ENCODE measurements at regions not wholly inside any gene's neighbourhood (a gene's known extent, or its start where the extent isn't known, plus 50 kb on each side); places are given as distances from the start of the nearest gene placed in this dataset.
"Not testable (repeated sequence)": the region's sequence is repeated elsewhere in the genome, so short reads cannot be mapped to it uniquely, and the experiment has no call there.

DNA sequence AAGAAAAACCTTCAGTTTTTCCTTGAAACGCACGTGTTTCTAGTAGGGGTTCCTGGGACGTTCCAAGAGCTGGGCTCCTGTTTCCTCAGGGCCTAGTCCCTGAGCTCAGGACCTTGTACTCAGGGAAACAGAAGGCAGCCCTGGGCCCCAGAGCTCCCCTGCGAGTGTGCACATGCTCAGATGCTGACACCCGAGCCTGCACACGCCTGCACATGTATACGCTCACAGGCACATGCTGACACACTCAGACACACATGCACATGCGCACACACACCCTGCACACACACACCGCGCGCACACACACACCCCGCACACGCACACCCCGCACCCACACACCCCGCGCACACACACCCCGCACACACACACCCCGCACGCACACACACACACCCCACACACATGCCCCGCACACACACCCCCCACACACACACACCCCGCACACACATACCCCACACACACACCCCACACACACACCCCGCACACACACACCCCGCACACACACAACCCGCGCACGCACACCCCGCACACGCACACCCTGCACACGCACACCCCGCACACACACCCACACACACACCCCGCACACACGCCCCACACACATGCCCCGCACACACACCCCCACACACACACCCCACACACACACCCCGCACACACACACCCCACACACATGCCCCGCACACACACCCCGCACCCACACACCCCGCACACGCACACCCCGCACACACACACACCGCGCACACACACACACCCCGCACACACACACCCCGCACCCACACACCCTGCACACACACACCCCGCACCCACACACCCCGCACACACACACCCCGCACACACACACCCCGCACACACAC, 52.2 kb downstream of the CALML3 start:
- DNase-seq: no peak

DNA sequence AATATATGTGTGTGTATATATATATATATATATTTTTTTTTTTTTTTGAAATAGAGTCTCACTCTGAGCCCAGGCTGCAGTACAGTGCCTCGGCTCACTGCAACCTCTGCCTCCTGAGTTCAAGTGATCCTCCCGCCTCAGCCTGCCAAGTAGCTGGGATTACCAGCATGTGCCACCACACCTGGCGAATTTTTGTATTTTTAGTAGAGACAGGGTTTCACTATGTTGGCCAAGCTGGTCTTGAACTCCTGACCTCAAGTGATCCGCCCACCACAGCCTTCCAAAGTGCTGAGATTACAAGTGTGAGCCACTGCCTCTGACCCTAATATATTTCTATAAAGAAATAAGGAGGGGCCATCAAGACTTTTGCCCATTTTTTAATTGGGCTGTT, 55.3 kb downstream of the CALML3 start:
- not testable (repeated sequence) for DNase-seq

DNA sequence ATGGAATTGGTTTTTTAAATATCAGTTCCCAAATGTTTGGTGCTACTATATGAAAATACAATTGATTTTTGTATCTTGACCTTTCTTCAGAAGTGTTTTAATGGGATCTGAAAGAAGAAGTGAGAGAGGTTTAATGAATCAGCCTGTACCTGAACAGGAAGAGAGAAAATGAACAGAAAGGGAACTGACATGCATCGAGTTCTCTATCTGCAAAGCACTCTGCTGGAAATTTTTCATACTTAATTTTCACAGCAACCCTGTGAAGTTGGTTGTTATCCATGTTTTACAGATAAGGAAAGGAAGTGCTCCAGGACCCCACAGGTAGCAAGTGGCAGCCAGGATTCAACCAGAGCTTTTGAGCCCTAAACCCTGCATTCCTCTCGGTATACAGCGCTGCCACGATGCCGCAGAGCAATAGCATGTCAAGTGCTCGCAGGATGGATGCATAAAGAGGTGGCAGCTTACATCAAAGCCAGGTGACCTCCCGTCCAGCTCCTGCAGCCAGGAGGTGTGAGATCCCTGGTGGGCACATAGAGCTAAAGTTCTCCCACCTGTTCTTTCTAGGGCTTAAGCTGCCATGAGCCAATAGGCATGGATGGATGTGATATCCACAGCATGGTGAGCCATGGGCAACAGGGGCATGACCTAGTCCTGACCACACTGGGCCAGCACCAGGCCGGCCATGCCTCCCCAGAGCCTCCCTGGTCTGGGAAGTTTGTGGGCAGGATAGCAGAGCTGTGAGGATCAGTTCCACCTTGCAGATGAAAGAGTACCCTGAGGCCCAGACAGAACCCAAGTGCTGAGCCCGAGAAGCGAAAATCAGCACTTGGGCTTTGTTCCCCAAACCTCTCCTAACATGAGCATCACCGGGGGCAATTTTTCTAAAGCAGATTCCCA, 57.2 kb downstream of the CALML3 start:
- DNase-seq: no peak

DNA sequence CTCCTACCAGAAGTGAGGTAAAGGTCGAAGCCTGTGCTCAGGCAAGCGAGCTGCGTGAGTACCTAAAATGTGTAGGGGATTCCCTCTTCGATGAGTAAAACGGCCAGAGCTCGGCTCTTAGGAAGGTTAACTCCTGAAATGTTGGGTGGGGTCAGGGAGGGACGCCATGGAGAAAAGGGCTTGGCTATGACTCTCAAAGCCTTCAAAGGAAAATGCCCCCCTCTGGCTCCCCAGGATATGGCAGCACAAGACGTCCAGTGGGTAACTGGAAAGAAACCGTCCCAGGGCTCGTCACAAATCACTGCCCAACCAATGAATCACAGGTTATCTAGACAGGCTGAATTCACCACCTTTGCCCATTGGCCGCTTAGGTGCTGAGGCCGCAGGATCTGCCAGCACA, 58.0 kb downstream of the CALML3 start:
- no peak for DNase-seq

DNA sequence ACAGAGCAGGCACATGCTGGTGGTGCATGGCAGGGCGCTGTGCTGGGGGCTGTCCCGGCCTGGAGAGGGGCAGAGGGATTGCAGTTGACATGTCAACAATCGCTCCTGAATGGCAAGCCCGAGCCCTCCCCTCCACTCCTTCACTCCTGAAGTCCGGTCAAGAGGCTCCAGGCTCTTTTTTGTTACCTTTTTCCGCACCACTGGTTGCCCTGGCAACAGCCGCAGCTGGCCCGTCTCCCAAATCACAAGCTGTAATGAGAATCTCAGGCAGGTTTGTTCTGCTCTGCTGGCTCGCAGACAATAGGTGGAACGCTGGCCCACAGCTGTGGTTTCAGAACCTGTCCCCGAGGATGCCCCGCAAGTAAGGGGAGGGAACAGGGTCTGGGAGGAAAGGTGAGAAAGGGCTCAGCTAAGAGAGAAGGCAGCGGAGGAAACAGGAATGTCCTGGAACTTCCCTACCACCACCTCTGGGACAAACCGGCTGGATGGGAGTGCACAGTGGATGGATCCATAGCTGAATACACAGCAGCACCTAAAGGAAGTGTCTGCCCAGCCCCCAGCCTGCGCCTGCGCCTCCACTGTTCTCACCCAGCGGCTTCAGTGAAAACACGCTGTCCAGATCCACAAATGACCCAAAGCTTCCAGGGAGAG, 58.9 kb downstream of the CALML3 start:
- peak; percentile 71 for DNase-seq

DNA sequence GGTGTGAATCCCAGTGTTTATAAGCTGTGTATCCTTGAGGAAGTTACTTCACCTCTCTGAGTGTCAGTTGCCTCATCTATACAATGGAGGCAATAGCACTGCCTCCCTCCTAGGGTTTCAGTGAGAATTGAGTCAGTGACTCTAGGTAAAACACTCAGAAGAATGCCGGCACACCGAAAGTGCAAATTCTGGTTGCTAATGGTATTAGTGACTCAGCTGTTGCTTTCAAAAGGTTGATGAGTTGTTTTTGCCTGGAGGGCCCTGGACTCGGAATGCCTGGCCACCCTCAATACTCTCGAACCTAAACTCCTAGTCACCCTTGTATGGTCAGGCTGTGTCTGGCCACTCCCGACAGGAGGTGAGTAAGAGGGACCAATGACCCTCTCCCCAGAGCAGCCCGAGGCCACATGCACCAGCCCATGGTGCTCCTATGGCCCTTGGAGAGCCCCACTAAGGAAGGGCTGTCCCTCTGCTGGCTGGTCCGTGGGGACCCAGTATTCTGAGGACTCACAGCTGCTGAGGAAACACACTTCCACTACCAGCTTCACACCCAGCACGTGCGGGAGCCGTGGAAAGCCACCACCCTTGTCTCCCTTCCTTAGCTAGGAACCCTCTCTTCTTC, 60.2 kb downstream of the CALML3 start:
- no peak for DNase-seq

DNA sequence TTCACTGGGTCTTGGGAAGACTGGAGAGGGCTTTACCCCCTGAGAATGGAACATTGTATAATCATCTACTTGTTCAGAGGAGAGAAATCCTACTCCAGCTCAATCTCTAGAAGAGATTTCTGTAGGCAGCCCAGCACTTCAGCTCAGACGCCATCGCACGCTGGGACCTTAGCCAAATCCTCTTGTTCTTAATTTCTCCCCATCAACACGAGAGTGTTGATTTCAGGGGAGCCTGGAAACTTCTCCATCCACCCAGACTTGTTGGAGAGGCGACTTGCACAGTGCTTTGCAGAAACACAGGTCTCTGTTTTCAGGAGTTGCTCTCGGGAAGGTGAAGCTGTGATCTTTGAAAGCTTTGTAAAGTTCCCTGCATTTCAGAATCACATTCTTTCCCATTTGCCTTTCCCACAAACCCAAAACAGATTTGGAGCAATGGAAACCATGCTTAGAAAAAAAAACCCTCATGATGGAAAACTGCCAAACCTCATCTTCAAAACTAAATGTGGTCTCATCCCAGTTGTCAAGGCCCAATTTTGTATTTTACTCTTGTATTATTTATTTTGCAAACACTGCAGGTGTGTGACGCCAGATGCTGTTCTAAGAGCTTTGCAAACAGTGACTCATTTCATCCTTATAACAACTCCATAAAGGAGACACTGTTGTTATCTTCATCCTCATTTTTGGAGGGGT, 60.9 kb downstream of the CALML3 start:
- no peak for DNase-seq

DNA sequence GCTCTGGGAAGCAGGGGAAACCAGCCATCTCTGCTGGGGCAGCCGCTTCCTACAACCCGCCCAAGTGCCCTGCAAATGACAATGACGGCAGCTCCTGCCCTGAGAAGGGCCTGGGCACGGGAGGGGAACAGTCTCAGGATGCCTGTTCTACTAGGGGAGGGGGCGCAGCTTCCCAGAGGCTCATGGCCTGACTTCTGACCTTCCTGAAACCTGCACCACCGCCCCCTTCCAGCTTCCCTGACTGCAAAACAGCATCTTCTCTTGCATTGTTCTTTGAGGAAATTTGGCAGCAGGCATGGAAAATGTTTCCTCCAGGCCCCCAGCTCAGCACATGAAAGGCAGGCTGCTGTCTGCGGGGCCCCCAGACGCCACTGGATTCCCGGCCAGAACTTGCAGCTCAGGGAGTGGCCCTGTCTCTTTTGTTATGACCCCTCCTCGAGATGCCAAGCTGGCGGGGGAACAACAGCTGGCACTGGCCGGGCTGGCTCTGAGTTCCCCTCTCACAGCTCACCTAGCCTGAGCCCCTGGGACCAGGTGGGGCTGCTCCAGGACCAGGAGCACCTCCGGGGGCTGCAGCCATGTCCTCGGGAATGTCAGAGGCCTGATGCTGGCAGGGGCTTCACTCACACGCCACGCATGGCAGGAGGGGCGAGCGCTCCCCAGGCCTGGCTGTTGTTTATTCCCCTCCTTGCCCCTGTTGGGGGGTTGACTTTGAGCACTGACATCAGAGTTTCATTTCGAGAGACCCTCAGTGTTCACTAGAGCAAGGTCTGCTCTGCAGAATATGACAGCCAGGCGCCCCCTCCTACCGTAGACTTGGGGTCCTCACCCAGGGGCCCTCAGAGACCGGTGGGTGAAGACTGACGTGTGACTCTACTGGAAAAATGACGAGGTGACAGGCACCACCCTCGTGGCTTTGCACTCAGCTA, 62.7 kb downstream of the CALML3 start:
- no peak for DNase-seq

DNA sequence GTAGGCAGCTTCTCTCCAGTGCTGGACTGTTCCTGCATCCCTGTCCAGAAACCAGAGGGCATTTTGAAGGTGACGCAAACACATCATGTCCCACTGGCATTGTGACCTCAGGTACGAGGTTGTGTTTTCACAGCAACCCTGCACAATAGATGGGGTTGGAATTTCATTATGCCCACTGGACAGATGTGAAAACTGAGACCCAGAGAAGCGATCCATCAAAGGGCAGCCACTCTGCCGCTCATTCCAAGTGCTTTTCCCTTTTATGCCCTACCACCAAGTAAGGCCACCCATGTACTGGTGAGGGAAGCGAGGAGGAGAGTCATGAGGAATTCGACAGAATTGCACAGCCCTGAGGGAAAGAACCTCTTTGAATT, 63.3 kb downstream of the CALML3 start:
- no peak for DNase-seq

DNA sequence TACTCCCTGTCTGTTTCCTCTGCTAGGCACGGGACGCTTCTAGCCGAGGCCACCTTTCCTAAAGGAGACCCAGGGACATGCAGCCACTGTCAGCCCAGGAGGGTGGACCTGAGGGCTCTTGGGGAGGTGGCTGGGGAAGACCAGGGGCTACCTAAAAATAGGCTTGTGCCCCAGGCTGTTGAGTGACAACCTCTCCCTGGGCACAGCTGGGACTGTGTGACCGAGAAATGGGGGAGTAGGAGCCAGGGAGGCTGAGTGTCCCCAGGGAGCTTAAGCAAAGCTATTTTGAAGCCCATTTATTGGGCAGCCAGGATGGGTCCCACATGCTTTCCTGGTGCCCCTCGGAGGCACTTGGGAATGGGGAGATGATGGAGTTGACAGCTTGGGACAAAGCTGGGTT, 63.8 kb downstream of the CALML3 start:
- no peak for DNase-seq

Measured in right kidney (tissue), 1 donor.